ENCODE measurements at regions not wholly inside any gene's neighbourhood (a gene's known extent, or its start where the extent isn't known, plus 50 kb on each side); places are given as distances from the start of the nearest gene placed in this dataset.

DNA sequence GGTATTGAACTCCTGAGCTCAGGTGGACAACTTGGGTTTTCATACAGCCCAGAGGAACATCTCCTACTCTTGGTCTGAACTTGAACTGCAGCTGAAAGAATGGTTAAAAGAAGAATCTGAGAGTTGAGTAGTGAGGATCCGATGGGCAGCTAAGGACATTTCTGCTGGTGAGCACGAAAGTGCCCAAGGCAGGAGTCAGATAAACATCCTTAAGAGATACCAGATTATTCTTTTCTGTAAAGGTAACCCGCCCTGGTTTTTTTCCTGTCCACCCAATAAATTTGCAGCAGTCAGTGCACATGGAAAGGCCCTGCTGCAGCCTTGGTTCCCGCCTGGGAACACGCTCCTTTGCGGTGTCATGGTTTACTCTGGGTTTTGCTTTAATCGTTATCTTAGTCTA is 78.4 kb upstream of the ARHGEF7 start:
- DNase-seq, result no peak

GRCh38 chr13:111035861-111036260 is 79.2 kb upstream of the ARHGEF7 start:
- DNase-seq, result no peak

GRCh38 chr13:111034811-111035210 is 80.3 kb upstream of the ARHGEF7 start:
- no peak for DNase-seq

DNA sequence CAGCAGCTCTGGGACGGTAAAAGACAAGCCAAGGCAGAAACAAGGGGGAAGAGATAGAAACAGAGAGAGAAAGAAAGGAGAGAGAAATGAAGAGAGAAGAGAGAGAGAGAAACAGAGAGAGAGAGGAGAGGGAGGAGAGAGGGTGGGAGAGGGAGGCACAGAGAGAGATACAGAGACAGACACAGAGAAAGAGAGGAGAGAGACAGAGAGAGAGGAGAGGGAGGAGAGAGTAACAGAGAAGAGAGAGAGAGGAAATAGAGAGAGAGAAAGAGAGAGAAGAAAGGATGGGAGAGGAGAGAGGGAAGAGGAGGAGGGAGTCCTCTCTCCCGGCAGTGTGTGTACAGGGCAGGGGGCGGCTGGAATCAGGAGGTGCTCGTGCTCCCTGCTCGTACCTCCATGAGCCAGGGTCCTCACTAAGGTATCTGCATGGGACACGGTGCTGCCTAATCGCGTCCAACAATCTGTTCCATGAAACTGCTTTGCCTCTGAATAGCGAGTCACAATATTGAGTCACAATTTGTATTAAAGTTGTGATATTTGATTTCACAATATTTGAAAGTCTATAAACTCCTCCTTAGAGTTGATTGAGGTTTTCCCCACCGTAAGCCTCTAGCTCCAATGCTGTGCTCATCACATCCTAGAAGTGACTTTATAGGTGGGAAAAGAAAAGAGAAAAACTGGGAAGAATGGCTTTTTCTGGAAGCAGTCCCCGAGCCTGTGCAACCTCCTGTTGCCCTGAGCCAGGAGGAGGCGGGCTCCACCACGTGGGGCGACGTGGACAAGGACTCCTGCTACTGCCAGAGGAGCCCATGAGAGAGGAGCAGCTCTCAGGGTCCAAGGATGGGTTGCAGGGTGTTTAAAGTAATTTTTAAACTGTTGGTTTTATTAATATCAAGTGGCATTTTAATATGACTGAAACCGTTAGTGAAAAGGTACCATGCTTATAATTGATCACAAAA is 81.7 kb upstream of the ARHGEF7 start:
- no peak for DNase-seq

DNA sequence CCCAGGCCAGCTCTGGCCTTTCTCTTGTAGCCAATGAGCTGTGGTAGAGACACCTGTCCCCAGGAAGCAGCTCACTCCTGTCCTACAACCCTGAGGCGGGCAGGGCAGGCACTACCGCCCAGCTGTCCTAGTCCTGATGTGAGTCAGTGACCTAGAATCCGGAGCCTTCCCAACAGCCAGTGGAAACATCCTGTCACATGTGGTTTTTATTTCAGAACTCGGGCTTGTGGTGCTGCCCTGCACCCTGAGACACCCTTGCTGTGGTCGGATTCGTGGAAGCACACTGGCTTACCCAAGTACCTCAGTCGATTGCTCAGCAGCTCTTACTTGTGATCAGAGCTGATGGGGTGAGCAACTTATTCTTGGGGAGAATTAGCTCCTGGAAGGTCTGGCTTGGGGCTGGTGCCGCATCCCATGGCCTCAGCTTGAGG is 83.6 kb upstream of the ARHGEF7 start:
- no peak for DNase-seq

DNA sequence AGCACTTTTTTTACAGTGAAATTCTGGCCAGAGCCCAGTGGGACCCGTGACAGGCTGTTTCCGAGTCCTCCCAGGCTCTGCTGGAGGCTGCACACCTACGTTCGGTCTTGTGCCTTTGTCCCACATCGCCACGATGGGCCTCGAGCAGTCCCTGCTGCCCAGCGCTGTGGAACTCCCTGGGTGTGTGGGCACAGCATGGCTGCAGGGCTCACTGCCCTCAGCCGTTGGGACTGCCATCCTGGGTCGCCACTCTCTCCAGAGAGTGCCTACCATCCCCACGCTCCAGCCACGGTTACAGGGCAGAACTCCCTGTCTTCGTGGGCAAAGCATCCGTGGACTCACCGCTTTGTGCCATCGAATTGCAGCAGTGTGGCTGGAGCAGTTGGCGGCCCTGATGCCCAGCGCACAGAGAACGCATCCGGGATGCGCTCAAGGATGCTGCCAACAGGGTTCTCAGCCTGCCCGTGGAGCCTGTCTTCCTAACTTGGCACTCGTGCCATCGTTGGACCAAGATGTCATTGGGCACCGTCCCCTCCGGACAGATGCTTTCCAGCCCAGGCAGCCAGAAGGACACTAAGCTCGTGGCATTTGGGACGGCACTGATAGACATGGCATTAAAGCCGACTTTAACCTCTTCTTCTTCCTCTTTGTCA is 85.0 kb upstream of the ARHGEF7 start:
- DNase-seq, result no peak

DNA sequence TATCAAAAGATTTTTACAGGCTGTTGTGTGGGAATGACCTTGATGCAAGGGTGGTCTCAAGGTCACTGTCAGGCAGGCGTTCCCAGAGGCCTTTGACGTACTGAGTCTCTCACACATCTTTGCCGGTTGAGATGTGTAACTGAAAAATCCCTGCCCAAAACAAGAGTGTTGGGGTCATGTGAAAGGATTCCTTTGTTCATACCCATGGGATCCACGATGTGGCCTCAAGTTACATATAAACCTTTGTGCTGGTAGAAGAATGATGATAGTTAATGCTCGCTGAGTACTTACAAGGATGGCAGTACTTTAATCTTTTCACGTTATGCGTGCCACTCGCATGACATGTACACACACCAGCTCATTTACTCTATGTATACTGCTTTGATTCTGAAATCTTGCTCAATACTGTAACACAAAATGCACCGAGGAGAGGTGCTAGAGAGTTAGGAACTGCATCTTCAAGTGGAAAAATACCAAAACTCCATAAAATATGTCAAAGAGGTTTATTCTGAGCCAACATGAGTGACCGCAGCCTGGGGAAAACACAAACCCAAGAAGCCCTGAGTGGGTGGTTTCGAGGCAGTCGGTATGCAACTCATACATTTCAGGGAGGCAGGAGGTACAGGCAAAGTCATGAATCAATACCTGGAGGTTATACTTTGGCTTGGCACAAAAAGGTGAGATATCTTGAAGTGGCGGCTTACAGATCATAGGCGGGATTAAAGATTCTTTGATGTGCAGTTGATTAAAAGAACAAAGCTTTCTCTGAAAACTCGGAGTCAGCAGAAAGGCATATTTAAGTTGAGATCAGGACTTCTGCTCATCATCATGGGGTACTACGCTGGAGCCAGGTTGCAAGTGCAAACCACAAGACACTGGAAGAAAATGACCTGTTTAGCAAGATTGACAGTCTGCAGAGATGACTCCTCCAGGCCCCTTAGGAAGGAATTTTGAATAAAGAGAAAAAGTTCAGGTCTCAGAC is 87.4 kb upstream of the ARHGEF7 start:
- no peak for DNase-seq

DNA sequence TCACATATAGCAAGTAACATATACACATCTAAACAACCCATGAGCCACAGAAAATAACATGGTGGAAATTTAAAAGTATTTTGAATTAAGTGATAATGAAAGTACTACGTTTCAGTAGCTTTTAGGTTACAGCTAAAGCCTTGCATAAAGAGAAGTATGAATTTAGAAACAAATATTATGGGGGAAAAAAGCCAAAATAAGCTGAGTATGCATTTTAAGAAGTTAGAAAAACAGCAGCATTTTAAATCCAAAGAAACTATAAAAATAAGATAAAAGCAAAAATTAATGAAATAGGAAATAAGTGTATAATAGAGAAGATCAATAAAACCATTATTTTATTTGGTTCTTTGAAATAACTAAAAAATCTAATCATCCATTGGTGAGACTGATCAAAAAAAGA is 89.8 kb upstream of the ARHGEF7 start:
- no peak for DNase-seq

- no peak for DNase-seq
Measured at GRCh38 chr13:111022886-111023285, 92.2 kb upstream of the ARHGEF7 start.

DNA sequence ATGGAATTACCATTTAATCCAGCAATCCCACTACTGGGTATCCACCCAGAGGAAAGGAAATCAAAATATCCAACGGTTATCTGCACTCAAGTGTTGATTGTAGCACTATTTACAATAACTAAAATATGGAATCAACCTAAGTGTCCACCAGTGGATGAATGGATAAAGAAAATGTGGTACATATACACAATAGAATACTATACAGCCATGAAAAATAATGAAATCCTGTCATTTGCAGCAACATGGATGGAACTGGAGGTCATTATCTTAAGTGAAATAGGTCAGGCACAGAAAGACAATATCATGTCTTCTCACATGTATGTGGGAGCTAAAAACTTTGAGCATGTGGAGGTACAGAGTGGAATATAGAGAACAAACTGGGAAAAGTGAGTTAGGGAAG is 92.9 kb upstream of the ARHGEF7 start:
- no peak for DNase-seq

DNA sequence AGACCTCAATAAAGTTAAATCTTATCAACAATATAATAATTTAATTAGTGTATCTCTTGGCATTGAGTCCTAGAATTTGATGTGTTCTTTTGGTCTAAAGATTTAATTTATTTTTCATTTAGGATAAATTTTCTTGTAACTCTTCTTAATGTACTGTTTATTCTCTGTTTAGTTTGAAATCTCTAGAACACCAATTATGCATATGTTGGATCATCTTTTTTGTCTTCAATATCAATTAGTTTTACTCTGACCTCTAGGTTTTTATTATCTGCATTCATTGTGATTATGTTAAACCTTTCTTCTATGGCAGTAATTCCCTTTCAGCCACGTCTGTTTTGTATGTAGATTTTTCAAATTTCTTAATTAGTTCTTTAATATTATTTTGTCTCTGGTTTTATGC is 93.8 kb upstream of the ARHGEF7 start:
- no peak for DNase-seq

DNA sequence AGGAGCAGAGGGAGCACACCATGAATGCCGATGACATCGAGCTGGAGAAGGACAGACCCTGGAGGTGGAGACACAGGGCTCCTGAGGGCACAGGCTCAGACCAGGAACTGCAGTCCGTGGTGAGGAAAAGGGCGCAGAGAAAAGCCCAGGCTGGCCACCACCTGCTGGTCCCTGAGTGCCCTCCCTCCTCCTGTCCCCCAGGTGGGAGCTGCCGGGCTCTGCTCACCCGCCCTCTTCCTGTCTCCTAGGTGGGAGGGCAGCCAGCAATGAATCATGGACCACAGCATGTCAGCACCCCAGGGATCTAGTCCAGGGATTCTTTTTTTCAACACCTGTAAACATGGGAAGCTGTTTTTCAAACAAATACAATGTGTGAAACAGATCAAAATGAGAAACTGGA is 94.6 kb upstream of the ARHGEF7 start:
- DNase-seq, result no peak

DNA sequence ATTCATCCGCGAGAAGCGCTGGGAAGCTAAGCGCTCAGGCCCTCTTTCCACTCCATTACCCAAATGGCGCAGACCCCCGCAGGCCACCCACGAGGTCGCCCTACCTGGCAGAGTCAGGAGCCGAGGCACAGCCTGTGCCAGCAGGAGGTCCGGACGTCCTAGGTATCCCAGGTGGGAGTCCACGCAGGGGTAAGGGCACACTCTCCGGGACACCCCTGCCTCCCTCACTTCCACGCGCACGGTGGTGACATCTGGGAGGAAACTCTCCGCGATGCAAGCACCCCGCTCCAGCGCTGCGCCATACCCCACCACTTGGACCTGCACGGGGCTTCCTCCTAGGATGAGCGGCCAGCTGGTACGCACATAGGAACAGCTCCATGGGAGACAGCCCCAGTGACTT is 95.1 kb upstream of the ARHGEF7 start:
- no peak for DNase-seq

- DNase-seq, result no peak
Measured at GRCh38 chr13:111017755-111018459, 97.2 kb upstream of the ARHGEF7 start.

DNA sequence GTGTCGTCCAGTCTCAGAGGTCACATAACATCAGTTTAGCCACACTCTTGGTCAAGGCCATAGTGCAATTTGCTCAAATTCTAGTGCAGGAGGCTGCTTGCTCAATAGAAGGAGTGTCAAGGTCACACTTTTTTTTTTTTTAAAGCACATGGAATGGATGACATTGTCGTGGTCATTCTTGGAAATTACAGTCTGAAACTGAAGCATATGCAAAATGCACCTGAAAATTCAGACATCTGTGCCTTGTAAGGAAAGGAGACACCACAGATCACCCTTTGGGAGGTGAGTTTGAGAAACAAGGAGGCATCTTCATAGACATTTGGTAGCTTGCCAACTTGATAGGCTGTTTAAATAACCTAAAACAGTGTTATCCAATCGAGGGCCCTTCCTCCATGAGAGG is 98.3 kb upstream of the ANKRD10 start:
- DNase-seq, result no peak

- no peak for DNase-seq
Measured at GRCh38 chr13:111011899-111012298, 97.0 kb upstream of the ANKRD10 start.

GRCh38 chr13:111008351-111008750 is 93.5 kb upstream of the ANKRD10 start:
- DNase-seq, result no peak

- no peak for DNase-seq
Measured at GRCh38 chr13:111007209-111007608, 92.3 kb upstream of the ANKRD10 start.

- DNase-seq, result peak; percentile 88
Measured at GRCh38 chr13:111006506-111007031, 91.7 kb upstream of the ANKRD10 start.

- DNase-seq, result peak; percentile 22
Measured at GRCh38 chr13:111005808-111006505, 91.1 kb upstream of the ANKRD10 start.

GRCh38 chr13:111005364-111005763 is 90.5 kb upstream of the ANKRD10 start:
- DNase-seq, result no peak

DNA sequence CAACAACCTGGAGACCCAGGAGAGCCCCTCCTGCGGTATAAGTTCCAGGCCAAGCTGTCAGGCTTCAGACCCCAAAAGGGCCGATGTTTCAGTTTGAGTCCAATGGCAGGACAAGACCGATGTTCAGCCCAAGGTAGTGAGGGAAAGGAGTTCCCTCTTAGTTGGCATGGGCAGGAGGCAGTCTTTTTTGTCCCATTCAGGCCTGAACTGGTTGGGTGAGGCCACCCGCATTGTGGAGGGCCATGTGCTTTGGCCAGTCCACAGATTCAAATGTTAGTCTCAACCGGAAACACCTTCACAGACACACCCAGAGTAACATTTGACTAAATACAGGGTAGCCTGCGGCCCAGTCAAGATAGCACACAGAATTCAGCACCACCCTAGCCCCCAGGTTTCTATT is 89.6 kb upstream of the ANKRD10 start:
- DNase-seq, result no peak
